ENCODE measurements at regions not wholly inside any gene's neighbourhood (a gene's known extent, or its start where the extent isn't known, plus 50 kb on each side); places are given as distances from the start of the nearest gene placed in this dataset.
"Not testable (repeated sequence)": the region's sequence is repeated elsewhere in the genome, so short reads cannot be mapped to it uniquely, and the experiment has no call there.

DNA sequence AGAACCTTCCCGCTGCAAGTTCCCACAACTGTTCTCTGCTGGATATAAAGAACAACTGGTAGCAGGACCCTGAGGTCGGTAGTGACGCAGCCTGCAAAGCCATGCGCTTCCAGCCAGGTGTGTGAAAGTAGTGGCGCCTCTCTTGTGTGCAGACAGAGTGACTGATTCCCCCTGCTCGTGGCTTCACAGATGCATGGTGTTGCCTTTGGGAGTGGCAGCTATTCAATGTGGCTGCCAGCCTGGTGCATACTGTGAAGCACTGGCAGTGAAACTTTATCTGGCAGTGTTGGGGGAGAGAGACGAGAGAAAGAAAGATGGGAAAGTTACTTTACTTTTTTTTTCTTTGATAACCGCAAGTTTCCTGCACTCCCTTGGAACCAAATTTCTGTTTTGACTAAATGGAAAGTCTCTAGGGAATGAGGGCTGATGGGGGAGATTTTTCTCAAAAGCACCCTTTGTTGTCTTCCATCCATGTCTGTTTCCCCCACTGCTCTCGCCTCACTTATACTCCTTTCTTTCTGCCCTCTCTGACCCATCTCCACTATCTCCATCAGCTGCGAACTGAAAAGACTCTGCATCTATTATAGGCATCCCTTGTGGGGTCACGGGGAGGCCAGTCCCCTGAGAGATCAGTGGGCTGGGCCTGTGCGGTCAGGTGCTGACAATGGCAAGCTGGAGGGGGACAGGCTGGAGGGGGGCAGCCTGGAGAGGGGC lies 90.0 kb upstream of the TNP1 start:
- in situ Hi-C loops (cut with MboI; ENCODE audit: low sequenced_read_pairs) = no loop called here

DNA sequence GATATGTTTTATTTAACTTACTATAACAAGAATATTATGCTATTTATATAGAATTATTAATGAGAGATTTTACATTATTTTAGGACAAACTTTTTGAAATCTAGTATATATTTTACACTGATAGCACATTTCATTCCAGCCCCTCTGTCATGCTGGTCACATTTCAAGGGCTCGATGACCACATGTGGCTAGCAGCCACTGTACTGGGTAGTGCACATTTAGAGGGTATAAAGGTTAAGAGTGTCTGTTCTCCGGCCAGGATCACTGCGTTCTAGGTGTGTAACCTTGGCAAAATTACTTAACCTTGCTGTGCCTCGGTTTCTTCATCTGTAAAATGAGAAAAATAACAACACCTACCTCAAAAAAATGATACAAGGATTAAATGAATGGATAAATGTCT lies 87.2 kb upstream of the TNP1 start:
- in situ Hi-C loops (cut with MboI; ENCODE audit: low sequenced_read_pairs) = no loop called here

DNA sequence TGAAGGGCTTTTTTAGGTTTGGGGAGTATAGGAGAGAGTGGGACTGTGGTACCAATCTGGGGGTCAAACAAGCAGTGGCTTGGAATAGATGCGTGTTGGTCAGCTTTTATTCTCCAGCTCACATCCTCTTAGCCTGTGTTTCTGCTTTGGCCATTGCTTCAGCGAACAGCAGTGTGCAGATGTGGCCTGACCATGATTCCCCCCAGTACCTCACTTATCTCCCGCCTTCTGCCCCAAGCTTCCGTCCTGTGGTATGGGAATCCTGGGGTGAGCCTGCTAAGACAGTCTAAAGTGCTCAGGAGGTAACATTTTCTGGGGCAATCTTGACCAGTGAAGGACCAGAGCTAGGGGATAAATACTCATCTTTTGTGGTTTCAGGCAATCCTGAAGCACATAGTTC lies 84.9 kb upstream of the TNP1 start:
- in situ Hi-C loops (cut with MboI; ENCODE audit: low sequenced_read_pairs) = no loop called here

DNA sequence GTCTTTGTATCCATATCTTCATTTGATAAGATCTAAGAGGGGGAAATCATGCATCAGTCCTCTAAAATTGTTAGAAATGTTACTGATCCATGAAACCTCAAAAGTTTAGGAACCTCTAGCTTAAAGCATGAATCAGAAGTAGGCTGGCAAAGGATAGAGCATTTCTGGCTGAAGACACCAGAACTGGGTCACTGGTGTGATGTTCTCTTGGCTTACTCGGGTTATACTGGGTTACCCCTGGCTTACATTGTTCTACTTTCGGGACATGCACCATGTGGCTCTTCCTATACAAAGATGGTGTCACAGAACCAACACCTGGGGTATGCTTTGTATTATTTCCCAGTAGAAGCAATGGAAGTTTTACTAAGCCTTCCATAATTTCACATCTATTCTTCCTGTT lies 83.2 kb upstream of the TNP1 start:
- in situ Hi-C loops (cut with MboI; ENCODE audit: low sequenced_read_pairs) = no loop called here

DNA sequence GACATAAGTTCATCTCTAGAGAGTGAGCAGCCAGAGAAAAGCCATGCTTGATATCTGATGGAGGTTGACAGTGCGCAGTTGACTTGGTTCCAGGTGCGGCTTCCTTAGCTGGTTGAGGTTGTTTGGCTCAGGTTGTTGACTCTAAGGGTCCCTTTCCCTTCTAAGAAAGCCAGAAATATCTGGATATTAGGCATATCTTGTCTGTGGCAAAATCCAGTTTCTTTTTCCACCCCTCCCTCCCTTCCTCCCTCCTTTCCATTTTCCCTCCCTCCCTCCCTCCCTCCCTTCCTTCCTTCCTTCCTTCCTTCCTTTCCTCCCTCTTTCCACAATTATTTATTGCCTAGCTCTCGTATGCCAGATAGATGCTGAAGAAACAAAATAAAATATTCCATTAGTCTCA lies 82.6 kb upstream of the TNP1 start:
- in situ Hi-C loops (cut with MboI; ENCODE audit: low sequenced_read_pairs) = no loop called here

DNA sequence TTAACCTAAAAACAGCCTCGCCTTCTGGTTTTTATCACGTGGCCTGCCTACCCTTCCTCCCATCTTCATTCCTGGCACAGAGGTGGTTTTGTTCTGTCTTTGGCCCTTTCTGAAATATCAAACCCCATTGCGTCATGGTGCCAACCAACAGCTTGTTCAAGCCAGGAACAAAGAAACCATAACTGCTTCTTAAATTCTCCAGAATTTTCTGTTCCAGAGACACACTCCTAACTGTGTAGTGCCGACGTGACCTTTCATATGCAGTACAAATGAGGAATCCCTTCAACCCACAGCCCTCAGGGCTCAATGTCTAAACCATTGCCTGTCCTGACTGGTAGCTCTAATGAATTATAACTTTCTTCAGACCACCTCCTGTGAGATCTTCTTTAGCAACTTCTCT lies 82.2 kb upstream of the TNP1 start:
- in situ Hi-C loops (cut with MboI; ENCODE audit: low sequenced_read_pairs) = no loop called here

DNA sequence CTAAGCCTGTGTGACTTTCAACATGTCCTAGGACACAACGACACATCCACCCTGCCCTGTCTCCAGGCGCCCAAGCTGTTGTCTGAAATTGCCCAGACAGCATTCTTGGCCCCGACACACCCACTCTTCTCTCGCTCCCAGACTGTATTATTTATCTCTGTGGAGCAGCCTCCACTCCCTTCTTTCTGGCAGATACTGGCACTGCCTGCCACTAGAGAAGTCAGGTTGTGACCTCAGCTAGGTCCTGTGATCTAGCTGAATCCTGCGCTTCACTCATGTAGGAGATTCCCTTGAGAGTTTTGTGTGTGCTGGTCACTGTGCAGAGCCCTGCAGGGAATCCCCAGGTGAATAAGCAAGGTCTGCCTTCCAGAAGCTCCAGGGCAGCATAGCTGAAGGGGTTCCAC lies 77.1 kb upstream of the TNP1 start:
- in situ Hi-C loops (cut with MboI; ENCODE audit: low sequenced_read_pairs) = no loop called here

DNA sequence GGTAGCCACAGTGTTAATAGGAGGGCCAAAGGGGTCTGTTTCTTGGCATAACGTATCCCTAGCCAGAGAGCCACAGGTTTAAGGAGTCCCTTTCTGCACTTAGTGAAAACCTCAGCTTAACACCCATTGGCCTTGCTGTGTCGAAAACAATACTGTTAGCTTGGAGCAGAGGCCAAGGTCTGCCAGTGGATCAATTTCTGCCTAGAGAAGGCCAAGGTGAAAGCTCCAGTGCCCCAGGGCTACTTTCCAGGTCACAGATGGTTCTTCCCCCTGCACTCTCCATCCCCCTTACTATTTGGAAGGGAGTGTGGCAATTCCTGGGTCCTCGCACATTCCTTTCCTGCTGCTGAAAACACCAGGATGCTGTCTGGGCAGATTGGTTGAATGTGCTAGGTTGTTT lies 74.8 kb upstream of the TNP1 start:
- in situ Hi-C loops (cut with MboI; ENCODE audit: low sequenced_read_pairs) = no loop called here

DNA sequence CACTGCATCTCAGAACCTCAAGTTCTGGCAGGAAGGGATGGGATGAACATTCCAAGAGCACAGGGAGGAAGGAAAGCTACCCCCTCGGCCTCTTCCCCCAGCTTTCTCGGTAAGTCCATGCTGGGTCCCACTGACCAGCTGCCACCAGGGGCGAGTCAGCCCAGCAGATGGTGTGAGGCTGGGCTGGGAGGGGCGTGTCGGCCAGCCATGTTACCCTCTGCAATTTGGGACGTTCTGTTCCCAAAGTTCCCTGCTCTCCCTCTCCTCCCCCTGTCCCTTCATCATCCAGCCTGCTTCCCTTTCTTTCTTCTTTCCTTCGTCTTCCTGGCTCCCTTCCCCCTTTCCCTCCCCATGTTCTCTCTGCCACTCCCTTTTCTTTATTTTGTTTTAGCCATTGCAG lies 74.3 kb upstream of the TNP1 start:
- in situ Hi-C loops (cut with MboI; ENCODE audit: low sequenced_read_pairs) = no loop called here

DNA sequence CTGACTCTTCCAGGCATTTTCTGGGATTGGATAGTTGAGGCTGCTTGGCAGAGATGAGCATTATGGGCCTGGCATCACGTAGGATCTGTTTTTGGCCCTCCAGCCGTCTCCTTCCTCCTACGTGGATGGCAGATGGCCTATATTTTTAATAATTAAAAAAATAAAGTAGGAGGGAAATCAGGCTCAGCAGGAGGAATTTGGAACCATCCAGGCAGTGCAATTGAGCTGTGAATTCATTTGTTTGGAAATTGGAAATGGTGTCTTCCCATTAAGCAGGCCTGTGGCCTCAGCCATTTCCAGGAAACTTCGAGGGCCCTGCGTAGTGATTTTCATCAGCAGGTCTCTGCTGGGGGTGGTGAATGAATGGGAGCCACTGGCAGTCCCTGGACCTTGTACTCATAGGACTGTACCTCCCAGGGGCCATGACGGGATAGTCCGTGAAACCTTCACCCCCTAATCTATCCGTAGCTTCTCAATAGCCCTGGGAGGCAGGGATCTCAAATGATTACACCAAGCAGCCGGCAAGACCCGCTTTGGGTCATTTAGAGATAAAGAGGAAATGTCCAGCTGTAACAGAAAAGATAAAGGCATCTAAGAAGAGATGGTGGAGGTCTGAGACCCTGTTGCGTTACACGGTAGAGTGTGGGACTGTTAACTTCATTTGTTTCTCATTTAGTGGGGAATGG lies 73.1 kb upstream of the TNP1 start:
- in situ Hi-C loops (cut with MboI; ENCODE audit: low sequenced_read_pairs) = no loop called here

DNA sequence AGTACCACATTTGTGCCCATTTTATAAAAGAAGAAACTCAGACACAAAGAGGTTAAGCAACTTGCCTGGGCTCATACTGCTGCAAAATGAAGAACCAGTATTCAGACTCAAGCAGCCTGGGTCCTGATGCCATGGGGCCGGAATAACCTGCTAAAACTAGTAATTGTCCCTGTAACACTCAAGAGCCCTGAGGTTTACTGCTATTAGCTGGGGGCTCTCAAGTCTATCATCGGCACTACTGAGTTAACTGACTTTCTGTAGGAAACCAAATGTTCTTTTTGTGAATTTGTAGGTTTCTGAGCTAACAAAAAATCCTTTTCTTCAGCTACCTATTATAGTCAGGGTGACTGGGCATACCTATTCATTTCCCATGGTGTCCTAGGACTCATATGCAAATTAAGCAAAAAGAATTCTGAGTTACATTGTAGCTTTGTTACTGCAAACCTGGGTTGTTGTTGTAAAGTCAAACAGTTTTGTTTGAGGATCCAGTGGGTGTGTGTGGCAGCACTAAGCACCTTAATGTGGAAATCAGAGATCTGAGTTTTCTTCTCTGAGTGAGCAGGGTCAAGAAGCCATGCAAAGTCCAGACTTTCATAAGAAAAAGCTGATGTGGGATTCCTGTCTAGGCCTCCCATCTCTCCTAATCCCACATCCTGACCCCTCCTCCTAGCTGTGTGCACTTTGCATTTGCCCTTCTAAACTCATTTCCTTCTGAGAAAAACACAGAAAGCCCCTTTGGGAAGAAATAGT lies 72.4 kb upstream of the TNP1 start:
- in situ Hi-C loops (cut with MboI; ENCODE audit: low sequenced_read_pairs) = no loop called here

DNA sequence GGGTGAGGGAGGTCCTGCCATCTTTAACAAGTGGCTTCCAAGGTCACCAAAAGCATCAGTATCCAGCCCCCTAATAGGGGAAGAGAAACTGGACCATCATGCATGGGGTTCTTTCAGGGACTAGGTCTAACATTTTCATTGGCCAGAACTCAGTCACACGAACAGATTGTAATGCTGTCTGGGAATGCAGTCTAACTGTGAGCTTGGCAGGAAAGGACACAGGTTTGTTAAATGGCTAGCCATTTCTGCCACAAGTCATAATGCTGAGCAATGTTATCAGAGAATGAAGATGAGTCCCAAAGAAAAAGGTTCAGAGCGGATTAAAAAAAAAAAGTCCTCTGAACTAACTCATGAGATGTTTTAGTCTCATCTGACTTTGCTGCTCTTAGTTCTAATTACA lies 70.9 kb upstream of the TNP1 start:
- in situ Hi-C loops (cut with MboI; ENCODE audit: low sequenced_read_pairs) = no loop called here

DNA sequence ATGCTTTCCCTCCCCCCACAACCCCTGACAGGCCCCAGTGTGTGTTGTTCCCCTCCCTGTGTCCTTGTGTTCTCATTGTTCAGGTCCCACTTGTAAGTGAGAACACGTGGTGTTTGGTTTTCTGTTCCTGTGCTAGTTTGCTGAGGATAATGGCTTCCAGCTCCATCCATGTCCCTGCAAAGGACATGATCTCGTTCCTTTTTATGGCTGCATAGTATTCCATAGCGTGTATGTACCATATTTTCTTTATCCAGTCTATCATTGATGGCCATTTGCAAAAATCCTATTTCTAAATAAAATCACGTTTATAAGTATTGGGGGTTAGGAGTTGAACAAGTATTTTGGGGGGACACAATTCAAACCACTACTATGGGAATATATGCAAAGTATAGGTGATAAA lies 69.5 kb upstream of the TNP1 start:
- in situ Hi-C loops (cut with MboI; ENCODE audit: low sequenced_read_pairs) = not testable (repeated sequence)

DNA sequence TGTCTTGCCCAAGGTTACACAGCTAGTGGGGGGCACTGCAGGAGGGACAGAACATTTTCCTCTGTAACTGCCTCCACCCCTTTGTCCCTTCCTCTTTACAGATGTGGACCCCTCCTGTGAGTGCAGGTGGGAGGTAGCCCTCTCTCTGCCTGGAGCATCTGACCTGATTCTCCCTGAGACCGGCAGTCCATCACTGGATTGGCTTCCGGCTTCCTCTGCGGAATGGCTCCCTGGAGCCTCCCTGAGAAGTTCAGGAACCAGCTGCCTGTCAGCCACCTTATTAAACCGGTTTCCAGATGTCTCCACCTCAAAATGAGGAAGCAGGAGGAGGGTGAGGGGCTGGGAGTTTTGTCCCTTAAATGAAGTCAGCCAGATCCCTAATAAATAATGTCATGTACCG lies 67.3 kb upstream of the TNP1 start:
- in situ Hi-C loops (cut with MboI; ENCODE audit: low sequenced_read_pairs) = no loop called here

DNA sequence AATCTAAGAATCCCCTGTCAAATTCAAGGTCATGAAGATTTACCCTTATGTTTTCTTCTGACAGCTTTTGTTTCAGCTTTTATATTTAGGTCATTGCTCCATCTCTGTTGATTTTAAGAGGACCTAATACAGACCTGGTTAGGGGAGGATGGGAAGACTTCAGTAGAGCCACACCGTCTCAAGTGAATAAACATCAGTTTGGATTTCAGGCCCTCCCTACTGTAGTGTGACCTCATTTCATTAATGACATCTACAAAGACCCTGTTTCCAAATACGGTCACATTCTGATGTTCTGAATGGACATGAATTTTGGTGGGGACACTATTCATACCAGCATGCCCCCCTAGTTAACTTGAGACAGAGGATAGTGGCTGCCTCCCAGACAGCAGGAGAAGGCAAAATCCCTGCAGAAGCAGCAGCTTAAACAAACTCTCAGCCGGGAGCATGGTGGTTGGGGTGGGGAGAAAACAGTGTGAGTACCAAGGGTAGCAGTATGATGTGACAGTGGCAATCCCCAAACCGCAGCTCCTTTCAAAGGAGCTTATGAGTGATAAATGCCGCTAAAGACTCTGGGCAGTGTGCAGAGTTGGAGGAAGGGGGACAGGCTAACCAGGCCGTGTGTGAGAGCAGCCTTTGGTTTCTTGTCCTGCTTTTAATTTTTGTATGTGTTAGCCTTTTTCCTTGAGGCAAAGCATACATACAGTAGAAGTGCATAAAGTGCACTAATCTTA lies 65.9 kb upstream of the TNP1 start:
- in situ Hi-C loops (cut with MboI; ENCODE audit: low sequenced_read_pairs) = no loop called here

DNA sequence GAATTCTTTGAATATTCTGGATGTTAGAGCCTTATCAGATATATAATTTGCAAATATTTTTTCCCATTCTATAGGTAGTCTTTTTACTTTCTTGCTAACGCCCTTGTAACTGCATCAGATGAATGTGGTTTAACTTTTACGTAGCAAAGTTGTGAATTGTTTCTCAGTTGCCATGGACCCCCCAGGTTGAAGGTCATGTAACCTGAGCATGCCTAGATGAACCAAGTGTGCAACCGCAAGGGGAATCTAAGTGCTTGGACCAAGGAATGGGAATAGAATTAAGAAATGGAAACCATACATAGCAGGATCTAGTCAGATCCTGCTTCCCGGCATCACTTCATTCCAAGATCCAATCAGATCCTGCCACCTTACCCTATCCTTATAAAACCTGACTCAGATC lies 65.1 kb upstream of the TNP1 start:
- in situ Hi-C loops (cut with MboI; ENCODE audit: low sequenced_read_pairs) = no loop called here

DNA sequence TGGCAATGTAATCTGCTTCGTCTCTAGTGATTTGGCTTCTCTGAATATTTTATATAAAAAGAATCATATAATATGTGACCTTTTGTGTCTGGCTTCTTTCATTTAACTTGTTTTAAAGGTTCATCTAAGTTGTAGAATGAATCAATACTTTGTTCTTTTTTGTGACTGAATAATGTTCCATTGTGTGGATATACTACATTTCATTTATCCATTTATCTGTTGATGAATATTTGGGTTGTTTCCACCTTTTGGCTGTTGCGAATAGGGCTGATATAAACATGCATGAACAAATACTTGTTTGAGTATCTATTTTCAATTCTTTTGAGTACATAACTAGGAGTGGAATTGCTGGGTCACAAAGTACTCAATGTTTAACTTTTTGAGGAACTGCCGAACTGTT lies 63.8 kb upstream of the TNP1 start:
- in situ Hi-C loops (cut with MboI; ENCODE audit: low sequenced_read_pairs) = no loop called here

DNA sequence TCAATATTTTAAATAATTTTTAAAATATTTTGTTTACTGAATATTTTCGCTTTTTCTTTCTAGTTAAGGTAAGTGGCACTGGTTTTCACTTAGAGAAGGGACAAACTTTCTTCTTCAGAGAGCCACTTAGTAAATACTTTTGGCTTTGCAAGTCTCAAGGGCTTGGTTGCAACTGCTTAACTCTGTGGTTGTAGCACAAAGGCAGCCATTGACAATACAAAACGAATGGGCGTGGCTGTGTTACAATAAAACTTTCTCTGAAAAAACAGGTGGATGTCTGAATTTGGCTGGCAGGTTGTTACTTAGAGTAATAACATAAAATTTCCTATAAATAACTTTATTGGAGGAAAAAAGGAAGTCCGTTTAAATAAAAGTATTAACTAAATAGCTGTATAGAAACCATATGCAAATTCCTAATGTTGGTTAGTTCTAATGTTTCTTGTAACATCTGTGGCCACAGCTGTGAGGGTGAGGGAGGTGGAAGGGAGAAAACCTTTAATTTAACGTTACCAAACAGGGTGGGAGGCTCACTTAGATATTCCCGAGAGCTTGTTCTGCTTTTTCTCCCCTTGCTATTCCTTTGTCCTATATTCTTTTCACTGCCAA lies 62.4 kb upstream of the TNP1 start:
- in situ Hi-C loops (cut with MboI; ENCODE audit: low sequenced_read_pairs) = no loop called here

DNA sequence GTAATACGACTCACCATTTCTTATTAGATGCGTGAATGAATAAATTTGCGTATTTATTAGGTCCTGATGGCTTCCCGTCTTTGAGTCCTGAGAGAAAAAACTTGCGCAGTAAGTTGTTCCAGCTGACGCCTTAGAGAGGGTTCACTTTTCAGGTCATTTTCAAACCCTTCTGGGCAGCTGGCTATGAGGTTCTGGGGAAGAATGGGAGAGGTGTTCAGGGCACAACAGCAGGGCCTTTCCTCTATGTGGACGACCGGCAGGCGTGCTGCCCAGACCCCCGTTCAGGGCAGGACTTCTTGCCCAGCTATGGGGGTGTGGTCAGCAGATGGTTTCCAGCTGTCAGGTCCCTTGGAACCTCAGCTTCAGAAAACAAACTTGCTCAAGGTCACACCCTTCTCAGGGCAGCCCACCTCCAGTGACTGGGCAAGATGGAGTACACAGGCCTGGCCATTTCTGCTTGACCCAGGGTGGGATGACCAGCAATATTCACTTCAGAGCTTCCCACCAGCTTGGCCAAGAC lies 61.1 kb upstream of the TNP1 start:
- in situ Hi-C loops (cut with MboI; ENCODE audit: low sequenced_read_pairs) = no loop called here

DNA sequence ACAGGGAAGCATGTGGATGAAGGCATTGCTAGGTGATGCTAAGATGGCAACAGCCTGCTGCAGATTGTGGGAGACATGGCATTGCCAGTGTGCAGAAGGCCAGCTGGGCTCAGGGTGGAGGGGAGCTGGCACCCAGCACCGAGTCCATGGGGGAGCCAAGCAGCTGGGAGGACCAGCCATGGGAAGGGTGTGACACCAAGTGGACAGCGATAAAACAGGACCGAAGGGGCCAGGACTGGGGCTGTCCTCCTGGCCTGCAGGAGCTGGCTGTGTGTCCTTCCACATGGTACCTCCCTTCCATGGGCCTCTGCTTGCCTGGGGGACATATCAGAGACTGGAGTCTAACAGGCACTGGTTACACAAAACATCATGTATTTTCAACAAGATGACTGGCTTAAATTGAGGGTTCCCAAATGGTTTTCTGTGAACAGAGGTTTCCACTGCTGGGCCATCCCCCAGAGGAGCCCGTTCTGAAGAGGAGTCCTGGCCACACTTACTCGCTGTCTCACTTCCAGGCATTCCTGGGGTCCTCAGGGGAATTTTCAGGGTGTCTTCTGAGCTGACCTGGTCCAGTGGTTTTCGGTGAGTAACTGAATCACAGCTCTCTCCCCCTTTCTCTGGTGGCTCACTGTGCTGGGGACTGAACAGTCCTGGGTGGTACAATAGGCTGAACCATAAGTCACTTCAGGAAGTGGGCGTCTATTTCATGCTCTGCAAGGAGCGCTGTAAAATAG lies 60.4 kb upstream of the TNP1 start:
- in situ Hi-C loops (cut with MboI; ENCODE audit: low sequenced_read_pairs) = no loop called here
